Liver (tissue), 8 donors: ENCODE measurements at regions not wholly inside any gene's neighbourhood (a gene's known extent, or its start where the extent isn't known, plus 50 kb on each side); places are given as distances from the start of the nearest gene placed in this dataset.
"Not testable (repeated sequence)": the region's sequence is repeated elsewhere in the genome, so short reads cannot be mapped to it uniquely, and the experiment has no call there.

ENCODE experiments used
- DNase-seq: peaks from one replicate; pipeline ENCODE4 v3.0.0-alpha.2; 2017; ENCODE audit warnings: low spot score
- H3K27ac ChIP-seq, 2 donors: one replicate each; pipeline ENCODE4 v1.7.0; 2013; ENCODE audit warnings: inconsistent platforms in 2 of 2, low read length in 2 of 2, control low read depth in 1 of 2, low read depth in 1 of 2, mild to moderate bottlenecking in 1 of 2
- H3K27me3 ChIP-seq, 4 donors: one replicate each; pipeline versions ENCODE4 v1.6.1 to v1.7.0; 2013; ENCODE audit warnings: low read length in 3 of 4, inconsistent platforms in 1 of 4, mild to moderate bottlenecking in 1 of 4, moderate library complexity in 1 of 4; ENCODE audit not compliant: control insufficient read depth in 4 of 4, insufficient read depth in 4 of 4
- H3K36me3 ChIP-seq, 4 donors: one replicate each; pipeline versions ENCODE4 v1.6.1 to v1.7.0; 2013; ENCODE audit warnings: low read length in 3 of 4, mild to moderate bottlenecking in 3 of 4, low read depth in 1 of 4, moderate library complexity in 1 of 4; ENCODE audit not compliant: control insufficient read depth in 4 of 4, insufficient read depth in 3 of 4
- H3K4me1 ChIP-seq, 4 donors: one replicate each; pipeline versions ENCODE4 v1.6.1 to v1.7.0; 2013; ENCODE audit warnings: low read length in 3 of 4, mild to moderate bottlenecking in 3 of 4, moderate library complexity in 1 of 4; ENCODE audit not compliant: control insufficient read depth in 4 of 4, insufficient read depth in 4 of 4
- H3K4me3 ChIP-seq, 3 donors: one replicate each; pipeline versions ENCODE4 v1.6.1 to v1.7.0; 2013; ENCODE audit warnings: low read length in 3 of 3, control low read depth in 1 of 3, low read depth in 1 of 3, mild to moderate bottlenecking in 1 of 3
- H3K9ac ChIP-seq, 2 donors: one replicate each; pipeline ENCODE4 v1.7.0; 2013; ENCODE audit warnings: low read length in 2 of 2, mild to moderate bottlenecking in 2 of 2, moderate library complexity in 2 of 2, control low read depth in 1 of 2, low read depth in 1 of 2
- H3K9me3 ChIP-seq, 4 donors: one replicate each; pipeline versions ENCODE4 v1.6.1 to v1.7.0; 2013; ENCODE audit warnings: low read length in 3 of 4; ENCODE audit not compliant: control insufficient read depth in 4 of 4
- CTCF ChIP-seq: fragments of 150-350 bp; IDR thresholded peaks from 2 replicates; pipeline ENCODE4 v1.5.1; 2017; ENCODE audit warnings: improper control_type of control experiment, low read depth, low read length; ENCODE audit not compliant: missing input control
- EGR1 ChIP-seq, 2 donors: IDR thresholded peaks; 2 replicates each; pipeline ENCODE4 v1.6.1; 2016 to 2018; ENCODE audit warnings: antibody characterized with exemption in 2 of 2, low read depth in 2 of 2
- FOXA1 ChIP-seq: IDR thresholded peaks from 2 replicates; pipeline ENCODE4 v1.6.1; 2016; ENCODE audit warnings: antibody characterized with exemption
- FOXA2 ChIP-seq: IDR thresholded peaks from 2 replicates; pipeline ENCODE4 v1.6.1; 2016; ENCODE audit warnings: antibody characterized with exemption
- GABPA ChIP-seq, 2 donors: IDR thresholded peaks in 1 of 2; conservative IDR thresholded peaks in 1 of 2; 2 replicates each; pipeline ENCODE4 v1.6.1; 2016; ENCODE audit warnings: antibody characterized with exemption in 2 of 2, mild to moderate bottlenecking in 1 of 2, moderate library complexity in 1 of 2
- HNF4A ChIP-seq, 2 donors: conservative IDR thresholded peaks; 2 replicates each; pipeline ENCODE4 v1.6.1; 2016; ENCODE audit warnings: antibody characterized with exemption in 2 of 2, mild to moderate bottlenecking in 2 of 2
- HNF4G ChIP-seq: IDR thresholded peaks from 2 replicates; pipeline ENCODE4 v1.6.1; 2016; ENCODE audit warnings: antibody characterized with exemption
- JUND ChIP-seq, 2 donors: IDR thresholded peaks; 2 replicates each; pipeline ENCODE4 v1.6.1; 2016; ENCODE audit warnings: antibody characterized with exemption in 2 of 2
- NR2F2 ChIP-seq: IDR thresholded peaks from 2 replicates; pipeline ENCODE4 v1.6.1; 2016; ENCODE audit warnings: antibody characterized with exemption
- RAD21 ChIP-seq, 2 donors: IDR thresholded peaks; 2 replicates each; pipeline ENCODE4 v1.6.1; 2016; ENCODE audit warnings: antibody characterized with exemption in 2 of 2, mild to moderate bottlenecking in 2 of 2
- RXRA ChIP-seq, 2 donors: IDR thresholded peaks; 2 replicates each; pipeline ENCODE4 v1.6.1; 2017 to 2018; ENCODE audit warnings: antibody characterized with exemption in 2 of 2, mild to moderate bottlenecking in 1 of 2
- SP1 ChIP-seq: IDR thresholded peaks from 2 replicates; pipeline ENCODE4 v1.6.1; 2018; ENCODE audit warnings: antibody characterized with exemption, mild to moderate bottlenecking
- TAF1 ChIP-seq: conservative IDR thresholded peaks from 2 replicates; pipeline ENCODE4 v1.6.1; 2016; ENCODE audit warnings: antibody characterized with exemption, mild to moderate bottlenecking
- YY1 ChIP-seq: IDR thresholded peaks from 2 replicates; pipeline ENCODE4 v1.6.1; 2016; ENCODE audit warnings: antibody characterized with exemption, mild to moderate bottlenecking
- WGBS: extraction: QIAGEN DNeasy Blood & Tissue Kit; methylation state at CpG from one replicate; pipeline ENCODE4 v1.1.7; 2013; 5-methylcytosine and 5-hydroxymethylcytosine counted together
- TF ChIP-seq, protein P1 (sequence below): IDR thresholded peaks from 2 replicates; pipeline ENCODE4 v1.6.1; 2016; ENCODE audit warnings: antibody characterized with exemption
- TF ChIP-seq, protein P2 (sequence below): IDR thresholded peaks from 2 replicates; pipeline ENCODE4 v1.6.1; 2016; ENCODE audit warnings: antibody characterized with exemption
- TF ChIP-seq, protein P3 (sequence below): IDR thresholded peaks from 2 replicates; pipeline ENCODE4 v1.6.1; 2016; ENCODE audit warnings: antibody characterized with exemption
- donor health status: healthy.
- donor health status: healthy.
- donor health status: healthy.
- donor health status: healthy.
- donor health status: healthy.

- Histone ChIP-seq H3K4me3 (no peak overlapping the region), H3K36me3 (no peaks in the 10 kb centered on the region), H3K27ac (no peak overlapping the region), H3K27me3 (no peaks in the 10 kb centered on the region), H3K9me3 (no peaks in the 10 kb centered on the region), H3K4me1 (no peaks in the 10 kb centered on the region), H3K9ac (no peak overlapping the region)
- no peak for TF ChIP-seq RAD21 (IDR thresholded peaks at IDR 0.05)
- TF ChIP-seq, protein P1, sequence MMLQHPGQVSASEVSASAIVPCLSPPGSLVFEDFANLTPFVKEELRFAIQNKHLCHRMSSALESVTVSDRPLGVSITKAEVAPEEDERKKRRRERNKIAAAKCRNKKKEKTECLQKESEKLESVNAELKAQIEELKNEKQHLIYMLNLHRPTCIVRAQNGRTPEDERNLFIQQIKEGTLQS: no peak
- no peak for TF ChIP-seq TAF1
- TF ChIP-seq SP1: no peak
- no peak for TF ChIP-seq YY1
- TF ChIP-seq JUND (IDR thresholded peaks at IDR 0.05): no peak
- no peak for TF ChIP-seq FOXA1
- TF ChIP-seq NR2F2: no peak
- no peak for TF ChIP-seq GABPA (IDR thresholded peaks at IDR 0.05 in 1 of 2, conservative IDR thresholded peaks at IDR 0.05 in 1 of 2)
- WGBS: 86% methylated on average over 14 of the region's 14 CpGs
- no peak for DNase-seq
These were observed 260.3 kb downstream of the ADGRD1 start for GRCh38 chr12:131213896-131214442.

DNA sequence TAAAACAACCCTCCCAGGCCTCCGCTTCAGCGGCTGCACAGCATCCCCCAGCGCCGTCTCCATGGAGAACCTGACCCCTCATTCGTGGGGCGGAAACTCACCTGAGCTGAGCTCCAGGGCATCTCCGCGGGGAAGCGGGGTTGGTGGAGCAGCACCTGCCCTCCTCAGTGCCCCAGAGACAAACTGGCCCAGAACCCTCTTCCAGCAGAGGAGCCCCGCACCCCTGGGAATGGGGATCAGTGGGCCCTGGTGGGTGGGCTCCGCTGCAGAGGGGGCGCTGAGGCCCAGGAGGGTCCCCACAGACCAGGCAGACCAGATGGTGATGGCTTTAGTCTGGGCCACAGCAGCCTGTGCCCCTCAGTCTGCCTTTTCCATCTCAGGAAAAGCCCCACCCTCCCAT, 261.2 kb downstream of the ADGRD1 start:
- not testable (repeated sequence) for H3K4me1 ChIP-seq, H3K27me3 ChIP-seq, H3K9ac ChIP-seq, H3K36me3 ChIP-seq, DNase-seq, H3K27ac ChIP-seq, H3K9me3 ChIP-seq, H3K4me3 ChIP-seq
- 87% methylated on average over 12 of the region's 12 CpGs for whole genome bisulfite sequencing

GRCh38 chr12:131216587-131216986, 262.9 kb downstream of the ADGRD1 start:
- H3K27ac ChIP-seq, DNase-seq, H3K9ac ChIP-seq, H3K9me3 ChIP-seq, H3K27me3 ChIP-seq, H3K4me3 ChIP-seq, H3K36me3 ChIP-seq, H3K4me1 ChIP-seq: not testable (repeated sequence)
- WGBS: 43% methylated on average over 14 of the region's 14 CpGs

GRCh38 chr12:131217024-131217586, 263.4 kb downstream of the ADGRD1 start:
- Histone ChIP-seq H3K9me3 (no peaks in the 10 kb centered on the region), H3K9ac (no peak overlapping the region), H3K36me3 (no peaks in the 10 kb centered on the region), H3K4me3 (no peak overlapping the region), H3K27me3 (no peaks in the 10 kb centered on the region), H3K27ac (no peak overlapping the region), H3K4me1 (no peaks in the 10 kb centered on the region)
- DNase-seq: no peak
- WGBS: 56% methylated on average over 22 of the region's 22 CpGs
- TF ChIP-seq RAD21 (IDR thresholded peaks at IDR 0.05): no peak
- TF ChIP-seq, protein P2, sequence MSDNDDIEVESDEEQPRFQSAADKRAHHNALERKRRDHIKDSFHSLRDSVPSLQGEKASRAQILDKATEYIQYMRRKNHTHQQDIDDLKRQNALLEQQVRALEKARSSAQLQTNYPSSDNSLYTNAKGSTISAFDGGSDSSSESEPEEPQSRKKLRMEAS: no peak
- no peak for TF ChIP-seq JUND (IDR thresholded peaks at IDR 0.05)
- TF ChIP-seq, protein P1: no peak
- TF ChIP-seq SP1: no peak
- TF ChIP-seq RXRA (IDR thresholded peaks at IDR 0.05): no peak
- TF ChIP-seq FOXA1: no peak
- no peak for TF ChIP-seq HNF4A (conservative IDR thresholded peaks at IDR 0.05)
- TF ChIP-seq, protein P3, sequence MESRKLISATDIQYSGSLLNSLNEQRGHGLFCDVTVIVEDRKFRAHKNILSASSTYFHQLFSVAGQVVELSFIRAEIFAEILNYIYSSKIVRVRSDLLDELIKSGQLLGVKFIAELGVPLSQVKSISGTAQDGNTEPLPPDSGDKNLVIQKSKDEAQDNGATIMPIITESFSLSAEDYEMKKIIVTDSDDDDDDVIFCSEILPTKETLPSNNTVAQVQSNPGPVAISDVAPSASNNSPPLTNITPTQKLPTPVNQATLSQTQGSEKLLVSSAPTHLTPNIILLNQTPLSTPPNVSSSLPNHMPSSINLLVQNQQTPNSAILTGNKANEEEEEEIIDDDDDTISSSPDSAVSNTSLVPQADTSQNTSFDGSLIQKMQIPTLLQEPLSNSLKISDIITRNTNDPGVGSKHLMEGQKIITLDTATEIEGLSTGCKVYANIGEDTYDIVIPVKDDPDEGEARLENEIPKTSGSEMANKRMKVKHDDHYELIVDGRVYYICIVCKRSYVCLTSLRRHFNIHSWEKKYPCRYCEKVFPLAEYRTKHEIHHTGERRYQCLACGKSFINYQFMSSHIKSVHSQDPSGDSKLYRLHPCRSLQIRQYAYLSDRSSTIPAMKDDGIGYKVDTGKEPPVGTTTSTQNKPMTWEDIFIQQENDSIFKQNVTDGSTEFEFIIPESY: no peak
- no peak for TF ChIP-seq CTCF
- no peak for TF ChIP-seq HNF4G
- no peak for TF ChIP-seq NR2F2
- TF ChIP-seq FOXA2: no peak
- no peak for TF ChIP-seq EGR1 (IDR thresholded peaks at IDR 0.05; ENCODE audit: low read depth in 2 of 2)
- no peak for TF ChIP-seq YY1
- TF ChIP-seq GABPA (IDR thresholded peaks at IDR 0.05 in 1 of 2, conservative IDR thresholded peaks at IDR 0.05 in 1 of 2): no peak
- no peak for TF ChIP-seq TAF1
